Kasumi-1 (cell line): ENCODE measurements at regions not wholly inside any gene's neighbourhood (a gene's known extent, or its start where the extent isn't known, plus 50 kb on each side); places are given as distances from the start of the nearest gene placed in this dataset.
A peak's percentile ranks its signal among the peaks of the same experiment; 100 is the strongest.

Source experiments
- DNase-seq, 2 experiments: peaks; one replicate each; lab custom pipeline; 2025; lab: John Stamatoyannopoulos, UW

DNA sequence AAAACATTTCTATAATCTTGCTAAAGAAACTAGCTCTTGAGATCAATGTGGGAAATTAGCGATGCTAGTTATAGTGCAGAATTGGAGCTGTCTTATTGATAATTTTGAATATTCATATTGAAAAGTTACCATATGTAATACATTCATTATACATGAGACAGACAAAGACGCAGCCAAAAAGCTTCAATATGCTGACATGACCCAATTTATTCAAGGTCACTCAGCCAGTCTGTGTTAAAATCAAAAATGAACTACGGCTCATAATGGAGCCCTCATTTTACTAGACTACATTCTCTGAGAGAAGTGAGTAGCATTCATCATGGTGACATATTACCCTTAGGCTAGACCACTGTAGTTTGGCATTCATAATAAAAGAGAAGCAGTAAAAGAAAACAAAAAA is 107.3 kb upstream of the GABRG2 start:
- DNase-seq: no peak

DNA sequence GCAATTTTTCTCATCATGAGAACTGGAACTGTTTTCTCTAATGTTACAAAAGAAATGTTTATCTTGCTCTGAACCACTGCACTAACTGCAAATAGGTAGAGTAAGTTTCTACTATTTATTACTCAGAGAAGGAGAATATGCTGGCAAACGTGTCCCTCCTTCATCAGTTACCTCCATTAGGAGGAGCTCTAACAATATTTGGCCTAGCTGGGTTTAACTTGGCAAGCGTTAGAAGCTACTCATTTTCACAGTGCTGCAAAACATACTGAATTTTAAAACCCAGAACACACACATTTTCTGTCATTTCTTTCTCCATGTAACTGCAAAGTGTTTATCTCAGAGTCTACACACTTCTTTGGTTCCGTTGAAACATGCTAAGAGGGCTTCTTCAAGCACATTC is 101.0 kb upstream of the GABRG2 start:
- DNase-seq: peak; percentile 29 to 48

DNA sequence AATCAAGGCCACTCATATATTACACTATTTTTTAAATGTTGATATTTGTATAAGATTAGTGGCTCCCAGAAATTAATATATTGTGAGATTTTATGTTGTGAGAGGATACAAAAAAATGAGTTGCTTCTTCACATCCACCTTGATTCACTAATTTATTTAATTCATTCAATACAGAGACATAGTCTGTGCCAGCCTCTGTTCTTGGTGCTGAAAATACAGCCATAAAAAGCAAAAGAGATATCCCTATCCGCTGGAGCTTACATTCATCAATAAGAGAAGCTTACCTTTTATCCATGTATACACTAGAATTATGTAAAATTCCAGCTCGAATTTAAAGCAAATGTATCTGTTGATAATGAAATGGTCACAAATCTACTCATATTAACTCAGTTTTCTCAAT is 92.2 kb upstream of the GABRG2 start:
- DNase-seq: no peak

- DNase-seq: no peak
Observed at GRCh38 chr5:161988077-161988476, 79.5 kb upstream of the GABRG2 start.
